H1 (cell line): ENCODE measurements at regions not wholly inside any gene's neighbourhood (a gene's known extent, or its start where the extent isn't known, plus 50 kb on each side); places are given as distances from the start of the nearest gene placed in this dataset.

Experiments used
- CBX5 ChIP-seq: fragments of 300-800, 300-1000 bp; sonication (generic); IDR thresholded peaks from 2 replicates; pipeline ENCODE4 v1.7.1; 2016; ENCODE audit warnings: antibody characterized with exemption, low read length, low read depth
- CHD2 ChIP-seq: IDR thresholded peaks from 2 replicates; pipeline ENCODE4 v1.6.1; 2012; ENCODE audit warnings: low read length, improper control_type of control experiment
- POLR2AphosphoS5 ChIP-seq: IDR thresholded peaks from 2 replicates; pipeline ENCODE4 v1.6.1; 2011; ENCODE audit warnings: low read depth, low read length
- SAP30 ChIP-seq: fragments of 300-600 bp; sonication (generic); IDR thresholded peaks from 2 replicates; pipeline ENCODE4 v1.7.1; 2012; ENCODE audit warnings: low read length, moderate library complexity, mild to moderate bottlenecking, inconsistent platforms; ENCODE audit not compliant: insufficient read depth, insufficient replicate concordance

DNA sequence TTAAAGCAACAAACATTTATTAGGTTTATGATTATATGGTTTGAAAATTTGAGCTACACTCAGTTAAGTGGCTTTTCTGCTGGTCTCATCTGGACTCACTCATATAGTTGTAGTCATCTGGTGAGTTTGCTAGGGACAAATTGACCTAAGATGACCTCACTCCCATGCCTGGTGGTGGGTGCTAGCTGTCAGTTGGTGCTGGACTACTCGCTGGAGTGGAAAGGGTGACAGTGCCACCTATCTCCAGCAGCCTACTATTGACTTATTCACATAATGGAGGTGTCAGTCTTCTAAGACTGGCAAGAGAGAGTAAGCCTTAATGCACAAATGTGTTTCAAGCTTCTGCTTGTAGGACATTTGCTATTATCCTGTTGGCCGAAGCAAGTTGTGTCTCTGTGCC is 88.2 kb downstream of the TASL start (continued):
- TF ChIP-seq SAP30, result no peak
- TF ChIP-seq CHD2, result no peak
- TF ChIP-seq CBX5, result no peak
- TF ChIP-seq POLR2AphosphoS5, result no peak
